K562 (cell line): ENCODE measurements at regions not wholly inside any gene's neighbourhood (a gene's known extent, or its start where the extent isn't known, plus 50 kb on each side); places are given as distances from the start of the nearest gene placed in this dataset.

Experiments used
- KDM1A ChIP-seq, 2 experiments: fragments of 450-650 bp; IDR thresholded peaks; 2 replicates each; pipeline ENCODE4 v1.6.1; 2016; ENCODE audit warnings: mild to moderate bottlenecking in 2 of 2
- MCM2 ChIP-seq: fragments of 450-650 bp; IDR thresholded peaks from 2 replicates; pipeline ENCODE4 v1.6.1; 2017; ENCODE audit warnings: low read depth, mild to moderate bottlenecking
- NFE2L1 ChIP-seq: fragments of 450-650 bp; IDR thresholded peaks from 2 replicates; pipeline ENCODE4 v1.6.1; 2016; ENCODE audit warnings: missing genetic modification characterization, low read depth, mild to moderate bottlenecking, missing compliant biosample characterization, moderate library complexity, borderline replicate concordance
- RHOXF2B ChIP-seq: fragments of 250-450 bp; sonication (Bioruptor Pico); conservative IDR thresholded peaks from 2 replicates; pipeline ENCODE4 v1.5.1; 2021
- SAP30 ChIP-seq: fragments of 200-600 bp; sonication (generic); IDR thresholded peaks from 2 replicates; pipeline ENCODE4 v1.6.1; 2012; ENCODE audit warnings: borderline replicate concordance, low read depth, mild to moderate bottlenecking, moderate library complexity, low read length, control low read depth, inconsistent platforms; ENCODE audit not compliant: insufficient read depth, poor library complexity, severe bottlenecking
- SMC3 ChIP-seq: conservative IDR thresholded peaks from 2 replicates; pipeline ENCODE4 v1.6.1; 2011; ENCODE audit warnings: low read depth, low read length, improper control_type of control experiment; ENCODE audit not compliant: insufficient read depth
- TRIM24 ChIP-seq, 2 experiments: fragments of 450-650 bp; IDR thresholded peaks; 2 replicates each; pipeline ENCODE4 v1.6.1; 2016
- ZBTB40 ChIP-seq, 2 experiments: fragments of 450-650 bp in 1 of 2; sonication (generic) in 1 of 2; formaldehyde crosslinking in 1 of 2; IDR thresholded peaks; 2 replicates each; pipeline versions ENCODE4 v1.7.1 to v1.9.0; 2016 to 2022; ENCODE audit warnings: inconsistent platforms in 1 of 2, mild to moderate bottlenecking in 1 of 2, missing genetic modification reagents in 1 of 2
- ZFP36 ChIP-seq: fragments of 150-350 bp; IDR thresholded peaks from 2 replicates; pipeline ENCODE4 v1.6.1; 2018; ENCODE audit warnings: low read length, low read depth; ENCODE audit not compliant: partially characterized antibody
- TF ChIP-seq, protein P1 (sequence below): sonication (generic); formaldehyde crosslinking; IDR thresholded peaks from 2 replicates; pipeline ENCODE4 v1.5.0; 2020; ENCODE audit warnings: missing genetic modification reagents
- TF ChIP-seq, protein P2 (sequence below): sonication (generic); formaldehyde crosslinking; IDR thresholded peaks from 2 replicates; pipeline ENCODE4 v1.8.0; 2022; ENCODE audit warnings: mild to moderate bottlenecking, missing genetic modification reagents

GRCh38 chr10:52409195-52409594 is 95.1 kb downstream of the DKK1 start (continued):
- TF ChIP-seq ZBTB40 (IDR thresholded peaks at IDR 0.05) = no peak
- TF ChIP-seq ZBTB40 (CRISPR knock-in tag; IDR thresholded peaks at IDR 0.05) = no peak
- no peak for TF ChIP-seq KDM1A (IDR thresholded peaks at IDR 0.05)
- TF ChIP-seq, protein P1, sequence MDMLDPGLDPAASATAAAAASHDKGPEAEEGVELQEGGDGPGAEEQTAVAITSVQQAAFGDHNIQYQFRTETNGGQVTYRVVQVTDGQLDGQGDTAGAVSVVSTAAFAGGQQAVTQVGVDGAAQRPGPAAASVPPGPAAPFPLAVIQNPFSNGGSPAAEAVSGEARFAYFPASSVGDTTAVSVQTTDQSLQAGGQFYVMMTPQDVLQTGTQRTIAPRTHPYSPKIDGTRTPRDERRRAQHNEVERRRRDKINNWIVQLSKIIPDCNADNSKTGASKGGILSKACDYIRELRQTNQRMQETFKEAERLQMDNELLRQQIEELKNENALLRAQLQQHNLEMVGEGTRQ = no peak
- no peak for TF ChIP-seq ZFP36
- no peak for TF ChIP-seq TRIM24 (IDR thresholded peaks at IDR 0.05)
- TF ChIP-seq, protein P2, sequence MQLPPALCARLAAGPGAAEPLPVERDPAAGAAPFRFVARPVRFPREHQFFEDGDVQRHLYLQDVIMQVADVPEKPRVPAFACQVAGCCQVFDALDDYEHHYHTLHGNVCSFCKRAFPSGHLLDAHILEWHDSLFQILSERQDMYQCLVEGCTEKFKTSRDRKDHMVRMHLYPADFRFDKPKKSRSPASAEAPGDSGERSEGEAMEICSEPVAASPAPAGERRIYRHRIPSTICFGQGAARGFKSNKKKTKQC = no peak
- no peak for TF ChIP-seq RHOXF2B
- no peak for TF ChIP-seq NFE2L1
- no peak for TF ChIP-seq SAP30
- TF ChIP-seq SMC3 = no peak
- no peak for TF ChIP-seq MCM2
- TF ChIP-seq, all 486 proteins: peak for 0
